ENCODE measurements at regions not wholly inside any gene's neighbourhood (a gene's known extent, or its start where the extent isn't known, plus 50 kb on each side); places are given as distances from the start of the nearest gene placed in this dataset.
"Not testable (repeated sequence)": the region's sequence is repeated elsewhere in the genome, so short reads cannot be mapped to it uniquely, and the experiment has no call there.

DNA sequence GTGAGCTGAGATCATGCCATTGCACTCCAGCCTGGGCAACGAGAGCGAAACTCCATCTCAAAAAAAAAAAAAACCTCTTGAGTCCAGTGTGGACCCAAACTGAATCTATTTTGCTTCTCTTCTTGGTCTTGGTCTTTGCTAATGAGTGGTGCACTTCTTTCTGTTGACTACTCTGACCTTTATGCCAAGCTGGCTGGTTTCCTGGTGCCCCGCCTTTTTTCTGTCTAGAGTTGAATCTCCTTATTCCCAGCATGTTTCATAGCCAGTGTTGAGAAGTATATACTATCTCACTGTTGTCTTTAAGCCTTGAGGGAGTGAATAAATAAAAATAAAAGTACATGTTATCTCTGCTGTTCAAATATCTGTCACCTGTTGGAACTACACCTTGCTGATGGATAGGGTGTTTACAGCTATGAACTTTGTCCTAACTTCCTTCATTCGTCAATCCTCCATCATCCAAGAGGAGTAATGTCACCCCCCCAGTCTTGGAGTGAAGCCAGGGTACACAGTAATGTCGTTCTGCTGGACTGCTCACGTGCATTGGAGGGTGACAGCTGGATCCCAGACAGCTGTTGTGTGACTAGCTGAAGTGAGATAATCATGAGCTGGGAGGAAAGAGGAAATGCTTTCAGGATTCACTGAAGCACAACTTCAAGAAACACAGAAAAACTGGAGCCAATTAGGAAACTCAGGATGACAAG is 99.3 kb upstream of the PRKG2 start:
- DNase-seq: peak; percentile 71

DNA sequence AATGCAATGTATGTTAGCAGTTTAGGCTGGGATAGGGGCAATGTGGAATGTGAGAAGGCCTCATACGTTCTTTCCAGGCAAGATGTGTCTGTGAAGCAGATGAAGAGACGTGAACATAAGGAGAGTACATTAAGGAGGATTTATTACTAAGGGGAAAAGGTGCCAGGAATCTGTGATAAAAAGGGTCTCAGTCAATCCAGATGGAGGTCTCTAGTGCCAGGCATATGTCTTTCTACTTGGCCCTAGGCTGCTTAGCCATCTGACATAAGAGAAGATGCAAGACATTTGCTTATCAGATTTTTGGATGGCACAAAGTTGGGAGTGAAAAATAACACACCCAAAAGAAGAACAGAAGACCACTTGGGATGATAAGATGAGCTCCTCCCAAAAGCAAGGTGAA is 93.0 kb upstream of the PRKG2 start:
- DNase-seq: no peak

DNA sequence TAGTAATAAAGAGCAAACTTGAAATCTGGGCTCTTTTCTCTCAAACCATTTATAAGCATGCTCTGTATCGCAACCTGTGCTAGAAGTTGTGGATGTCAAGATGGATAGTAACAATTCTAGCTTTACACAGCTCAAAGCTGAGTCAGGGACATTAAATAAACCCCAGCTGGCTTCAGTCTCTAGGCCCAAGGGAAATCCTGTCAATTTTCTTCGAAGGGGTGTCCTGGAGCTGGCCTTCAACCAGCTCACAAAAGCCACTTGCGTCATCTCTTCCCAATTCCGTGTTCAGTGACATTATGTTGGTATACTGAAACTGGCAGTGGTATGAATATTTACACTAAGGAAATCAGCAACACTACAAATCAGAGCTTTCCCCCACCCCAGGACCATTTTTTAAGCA is 89.8 kb upstream of the PRKG2 start:
- no peak for DNase-seq

DNA sequence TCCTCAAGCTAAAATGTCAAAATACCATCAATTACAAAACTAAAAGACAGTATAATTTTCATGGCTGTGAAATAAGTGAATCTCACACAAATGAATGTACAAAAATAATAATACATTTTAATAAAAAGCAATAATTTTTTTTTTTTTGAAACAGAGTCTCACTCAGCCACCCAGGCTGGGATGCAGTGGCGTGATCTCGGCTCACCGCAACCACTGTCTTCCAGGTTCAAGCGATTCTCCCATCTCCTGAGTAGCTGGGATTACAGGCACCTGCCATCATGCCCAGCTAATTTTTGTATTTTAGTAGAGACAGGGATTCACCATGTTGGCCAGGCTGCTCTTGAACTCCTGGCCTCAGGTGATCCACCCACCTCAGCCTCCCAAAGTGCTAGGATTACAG is 85.3 kb upstream of the PRKG2 start:
- not testable (repeated sequence) for DNase-seq

DNA sequence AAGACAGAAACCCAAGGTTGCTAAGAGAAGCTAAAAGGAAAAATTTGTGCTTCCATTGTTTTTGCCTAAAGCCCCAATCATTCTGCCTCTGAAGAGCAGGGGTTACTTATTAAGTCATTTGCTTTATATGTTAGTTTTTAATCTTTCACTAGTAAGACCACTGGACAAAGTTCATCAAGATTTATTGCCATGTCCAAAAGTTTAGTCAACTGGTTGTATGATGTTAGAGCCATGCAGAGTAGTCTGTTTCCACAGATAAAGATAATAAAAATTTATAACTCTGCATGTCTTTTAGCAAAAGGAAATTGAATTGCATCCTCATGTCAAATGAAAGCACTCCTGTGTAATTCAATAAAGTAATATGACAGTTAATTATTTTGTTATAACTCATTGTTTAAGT is 75.8 kb upstream of the PRKG2 start:
- DNase-seq: no peak

DNA sequence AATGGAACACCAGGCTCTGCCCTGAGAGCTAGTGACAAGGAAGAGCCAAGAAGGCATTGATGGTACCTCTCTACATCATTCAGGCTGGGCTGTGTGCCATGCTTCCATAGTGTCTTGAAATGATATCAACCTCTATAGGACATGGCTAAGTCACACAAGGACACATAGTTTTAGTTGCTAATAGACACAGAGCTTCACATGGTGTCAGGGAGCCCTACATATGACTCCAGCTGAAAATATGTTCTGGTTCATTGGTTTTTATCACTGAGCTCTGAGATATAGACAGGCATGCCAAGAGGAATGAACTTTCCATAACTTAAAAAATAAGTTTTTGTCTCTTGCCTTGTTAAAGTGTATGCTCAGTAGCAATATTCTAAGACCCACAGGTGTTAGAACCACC is 72.1 kb upstream of the PRKG2 start:
- no peak for DNase-seq

DNA sequence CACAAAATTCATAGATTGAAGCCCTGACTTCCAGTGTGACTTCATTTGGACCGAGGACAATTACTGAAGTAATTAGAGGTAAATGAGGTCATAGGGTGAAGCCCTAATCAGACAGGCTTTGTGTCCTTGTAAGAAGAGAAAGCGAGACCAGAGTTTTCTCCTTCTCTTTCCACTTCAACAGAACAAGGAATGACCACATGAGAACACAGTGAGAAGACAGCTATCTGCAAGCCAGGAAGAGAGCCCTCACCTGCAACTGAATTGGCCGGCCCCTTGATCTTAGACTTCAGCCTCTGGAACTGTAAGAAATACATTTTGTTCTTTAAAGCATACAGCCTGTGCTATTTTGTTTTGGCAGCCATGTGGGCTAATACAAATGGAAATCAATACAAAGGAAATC is 67.1 kb upstream of the PRKG2 start:
- DNase-seq: peak; percentile 25

DNA sequence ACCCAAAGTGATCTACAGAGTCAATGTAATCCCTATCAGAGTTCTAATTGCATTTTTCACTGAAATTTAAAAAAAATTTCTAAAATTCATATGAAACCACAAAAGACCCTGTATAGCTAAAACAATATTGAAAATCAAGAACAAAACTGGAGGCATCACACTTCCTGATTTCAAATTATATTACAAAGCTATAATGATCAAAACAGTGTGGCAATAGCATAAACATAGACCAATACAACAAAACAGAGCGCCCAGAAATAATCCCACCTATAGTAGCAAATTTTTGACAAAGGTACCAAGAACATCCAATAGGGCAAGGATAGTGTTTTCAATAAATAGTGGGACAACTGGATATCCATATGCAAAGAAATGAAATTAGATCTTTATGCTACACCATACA is 59.4 kb upstream of the PRKG2 start:
- no peak for DNase-seq

DNA sequence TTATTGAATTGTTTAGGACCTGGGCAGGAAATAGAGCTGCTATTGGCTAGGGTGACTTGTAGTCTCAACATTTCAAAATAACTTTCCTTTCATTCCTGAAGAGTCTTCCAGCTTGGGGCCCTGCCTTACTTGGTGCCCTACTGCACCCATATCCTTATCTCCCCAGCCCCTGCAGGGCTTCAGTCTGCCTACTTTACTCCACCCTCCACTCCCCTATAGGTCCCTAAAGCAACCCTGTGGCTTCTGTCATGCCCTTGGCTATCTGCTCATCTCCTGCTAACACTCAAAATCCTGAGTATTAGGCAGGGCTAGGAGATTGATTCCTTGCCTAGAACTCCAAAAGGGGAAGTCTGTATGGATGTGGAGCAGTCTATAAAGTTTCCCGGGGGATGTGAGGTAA is 57.6 kb upstream of the PRKG2 start:
- no peak for DNase-seq

All from eye (tissue), 1 donor.